ENCODE measurements at regions not wholly inside any gene's neighbourhood (a gene's known extent, or its start where the extent isn't known, plus 50 kb on each side); places are given as distances from the start of the nearest gene placed in this dataset.

DNA sequence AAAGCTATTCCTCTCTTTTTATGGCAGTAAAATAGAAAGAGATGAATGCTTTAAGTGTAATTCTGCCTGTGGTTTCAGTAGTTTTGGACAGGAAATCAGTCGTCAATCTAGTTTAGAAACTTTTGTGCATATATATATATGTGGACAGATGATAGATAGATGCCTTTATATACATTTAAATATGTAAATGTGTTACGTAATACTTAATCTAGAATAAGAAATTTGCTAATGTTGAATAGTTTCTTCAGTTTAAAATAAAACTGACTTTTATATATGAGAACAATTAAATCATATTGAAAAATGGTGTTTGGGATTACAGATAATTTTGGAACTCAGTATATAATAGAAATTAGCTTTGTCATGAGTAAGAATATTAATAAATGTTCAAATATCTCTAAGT is 1165.7 kb upstream of the NCAM2 start:
- no peak for DNase-seq (ENCODE audit: low spot score)
- in situ Hi-C loops (cut with MboI; ENCODE audit: low sequenced_read_pairs, unreplicated experiment): no loop called here
- TF ChIP-seq, protein P1, sequence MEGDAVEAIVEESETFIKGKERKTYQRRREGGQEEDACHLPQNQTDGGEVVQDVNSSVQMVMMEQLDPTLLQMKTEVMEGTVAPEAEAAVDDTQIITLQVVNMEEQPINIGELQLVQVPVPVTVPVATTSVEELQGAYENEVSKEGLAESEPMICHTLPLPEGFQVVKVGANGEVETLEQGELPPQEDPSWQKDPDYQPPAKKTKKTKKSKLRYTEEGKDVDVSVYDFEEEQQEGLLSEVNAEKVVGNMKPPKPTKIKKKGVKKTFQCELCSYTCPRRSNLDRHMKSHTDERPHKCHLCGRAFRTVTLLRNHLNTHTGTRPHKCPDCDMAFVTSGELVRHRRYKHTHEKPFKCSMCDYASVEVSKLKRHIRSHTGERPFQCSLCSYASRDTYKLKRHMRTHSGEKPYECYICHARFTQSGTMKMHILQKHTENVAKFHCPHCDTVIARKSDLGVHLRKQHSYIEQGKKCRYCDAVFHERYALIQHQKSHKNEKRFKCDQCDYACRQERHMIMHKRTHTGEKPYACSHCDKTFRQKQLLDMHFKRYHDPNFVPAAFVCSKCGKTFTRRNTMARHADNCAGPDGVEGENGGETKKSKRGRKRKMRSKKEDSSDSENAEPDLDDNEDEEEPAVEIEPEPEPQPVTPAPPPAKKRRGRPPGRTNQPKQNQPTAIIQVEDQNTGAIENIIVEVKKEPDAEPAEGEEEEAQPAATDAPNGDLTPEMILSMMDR (IDR thresholded peaks at IDR 0.05; ENCODE audit: borderline replicate concordance, control extremely low read depth, extremely low read depth, insufficient read depth, missing control alignments): no peak

DNA sequence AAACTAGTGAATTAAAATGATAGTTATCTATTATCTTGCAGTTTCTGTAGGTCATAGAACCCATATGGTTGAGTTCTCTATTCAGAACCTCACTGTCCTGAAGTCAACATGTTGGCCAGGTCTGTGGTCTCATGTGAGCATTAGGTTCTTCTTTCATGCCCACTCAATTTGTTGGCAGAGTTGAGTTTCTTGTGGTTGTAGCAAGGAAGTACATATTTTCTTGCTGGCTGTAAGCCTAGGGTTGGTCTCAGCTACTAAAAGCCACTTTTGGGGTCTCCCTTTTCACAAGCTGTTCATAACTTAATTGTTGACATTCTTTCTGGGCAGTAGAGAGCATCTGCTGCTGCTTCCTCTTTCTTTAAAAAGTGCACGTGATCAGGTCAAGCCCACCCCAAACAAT is 1165.1 kb upstream of the NCAM2 start:
- no peak for DNase-seq (ENCODE audit: low spot score)
- in situ Hi-C loops (cut with MboI; ENCODE audit: low sequenced_read_pairs, unreplicated experiment): no loop called here
- TF ChIP-seq, protein P1 (IDR thresholded peaks at IDR 0.05; ENCODE audit: borderline replicate concordance, control extremely low read depth, extremely low read depth, insufficient read depth, missing control alignments): no peak

DNA sequence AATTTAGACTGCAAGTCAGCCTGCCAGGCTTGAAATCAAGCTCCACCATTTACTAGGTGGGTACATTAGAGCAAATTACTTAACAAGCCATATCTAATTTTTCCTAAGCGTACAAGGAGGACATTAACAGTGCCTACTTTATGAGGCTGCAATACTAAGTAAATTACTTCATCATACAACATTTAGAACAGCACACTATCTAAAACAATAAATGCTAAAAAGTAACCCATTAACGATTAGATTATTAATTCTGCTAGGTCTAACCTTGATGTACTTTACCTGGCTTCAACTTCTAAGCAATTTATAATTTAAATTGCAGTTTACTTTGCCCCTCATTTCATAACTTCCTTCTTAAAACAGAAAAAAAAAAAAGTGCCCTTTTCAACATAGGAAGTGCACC is 1155.6 kb upstream of the NCAM2 start:
- DNase-seq (ENCODE audit: low spot score): no peak
- in situ Hi-C loops (cut with MboI; ENCODE audit: low sequenced_read_pairs, unreplicated experiment): no loop called here
- TF ChIP-seq, protein P1 (IDR thresholded peaks at IDR 0.05; ENCODE audit: borderline replicate concordance, control extremely low read depth, extremely low read depth, insufficient read depth, missing control alignments): no peak

DNA sequence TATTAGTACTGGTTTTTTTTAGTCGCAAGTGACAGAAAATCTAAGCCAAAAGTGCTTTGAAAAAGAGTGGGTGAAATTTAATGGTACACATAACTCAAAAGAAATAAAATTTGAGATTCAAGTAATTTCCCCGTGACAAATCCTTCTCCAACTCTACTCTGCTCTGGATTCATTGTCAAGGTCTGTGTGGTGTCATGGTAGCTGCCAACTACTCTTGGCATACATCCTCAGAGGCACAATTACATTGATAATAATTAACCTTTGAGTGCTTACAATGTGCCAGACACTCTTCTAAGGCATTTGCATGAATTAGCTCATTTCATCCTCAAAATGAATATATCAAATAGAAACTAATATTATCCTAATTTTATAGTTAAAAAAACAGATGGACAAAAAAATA is 1153.9 kb upstream of the NCAM2 start:
- TF ChIP-seq, protein P1 (IDR thresholded peaks at IDR 0.05; ENCODE audit: borderline replicate concordance, control extremely low read depth, extremely low read depth, insufficient read depth, missing control alignments): no peak
- DNase-seq (ENCODE audit: low spot score): no peak
- in situ Hi-C loops (cut with MboI; ENCODE audit: low sequenced_read_pairs, unreplicated experiment): no loop called here

DNA sequence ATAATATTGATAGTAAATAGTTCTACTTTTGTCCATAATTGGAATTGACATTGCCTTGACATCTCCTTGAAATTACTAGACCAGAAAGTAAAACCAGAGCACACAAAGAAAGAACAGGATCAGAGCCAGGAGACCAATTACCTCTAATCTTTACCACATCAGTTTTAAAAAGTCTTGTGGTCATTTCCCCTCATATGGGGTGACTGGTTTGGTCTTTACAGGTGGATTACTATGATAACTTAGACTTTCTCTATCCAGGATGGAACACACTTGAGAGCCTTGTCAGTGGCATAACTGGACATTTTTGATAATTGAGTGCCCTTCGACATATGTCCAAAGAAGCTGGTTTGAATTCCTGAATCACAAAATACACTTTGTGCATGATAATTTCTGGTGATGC is 1148.1 kb upstream of the NCAM2 start:
- TF ChIP-seq, protein P1 (IDR thresholded peaks at IDR 0.05; ENCODE audit: borderline replicate concordance, control extremely low read depth, extremely low read depth, insufficient read depth, missing control alignments): no peak
- no peak for DNase-seq (ENCODE audit: low spot score)
- in situ Hi-C loops (cut with MboI; ENCODE audit: low sequenced_read_pairs, unreplicated experiment): no loop called here

DNA sequence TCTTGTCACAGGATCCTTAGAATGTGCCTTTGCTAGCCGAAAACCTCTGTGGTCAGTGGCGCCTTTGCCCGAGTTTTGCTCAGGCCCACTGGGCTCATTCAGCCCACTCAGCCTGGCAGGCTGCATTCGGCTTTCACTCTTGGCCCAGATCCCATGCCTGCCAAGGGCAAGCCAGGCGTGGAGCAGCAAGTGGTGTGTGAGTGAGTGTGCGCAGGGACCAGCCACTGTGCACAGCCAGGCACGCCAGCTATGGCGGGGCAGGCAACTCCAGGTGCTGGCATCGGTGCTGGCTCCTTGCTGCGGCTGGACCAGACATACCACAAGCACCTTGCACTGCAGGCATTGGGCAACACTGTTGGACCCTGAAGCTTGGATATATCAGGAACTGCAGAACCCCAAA is 1145.1 kb upstream of the NCAM2 start:
- in situ Hi-C loops (cut with MboI; ENCODE audit: low sequenced_read_pairs, unreplicated experiment): no loop called here
- TF ChIP-seq, protein P1 (IDR thresholded peaks at IDR 0.05; ENCODE audit: borderline replicate concordance, control extremely low read depth, extremely low read depth, insufficient read depth, missing control alignments): no peak
- no peak for DNase-seq (ENCODE audit: low spot score)
